GM12873 (cell line): ENCODE measurements at regions not wholly inside any gene's neighbourhood (a gene's known extent, or its start where the extent isn't known, plus 50 kb on each side); places are given as distances from the start of the nearest gene placed in this dataset.

Experiments used
- TF ChIP-seq, protein P1 (sequence below): IDR thresholded peaks from 2 replicates; pipeline ENCODE4 v1.5.1; 2012; ENCODE audit warnings: low read depth, mild to moderate bottlenecking, moderate library complexity, low read length, control low read depth; ENCODE audit not compliant: insufficient read depth; ENCODE audit errors: missing control alignments

GRCh38 chrX:125786316-125786715 is 379.8 kb downstream of the DCAF12L2 start:
- TF ChIP-seq, protein P1, sequence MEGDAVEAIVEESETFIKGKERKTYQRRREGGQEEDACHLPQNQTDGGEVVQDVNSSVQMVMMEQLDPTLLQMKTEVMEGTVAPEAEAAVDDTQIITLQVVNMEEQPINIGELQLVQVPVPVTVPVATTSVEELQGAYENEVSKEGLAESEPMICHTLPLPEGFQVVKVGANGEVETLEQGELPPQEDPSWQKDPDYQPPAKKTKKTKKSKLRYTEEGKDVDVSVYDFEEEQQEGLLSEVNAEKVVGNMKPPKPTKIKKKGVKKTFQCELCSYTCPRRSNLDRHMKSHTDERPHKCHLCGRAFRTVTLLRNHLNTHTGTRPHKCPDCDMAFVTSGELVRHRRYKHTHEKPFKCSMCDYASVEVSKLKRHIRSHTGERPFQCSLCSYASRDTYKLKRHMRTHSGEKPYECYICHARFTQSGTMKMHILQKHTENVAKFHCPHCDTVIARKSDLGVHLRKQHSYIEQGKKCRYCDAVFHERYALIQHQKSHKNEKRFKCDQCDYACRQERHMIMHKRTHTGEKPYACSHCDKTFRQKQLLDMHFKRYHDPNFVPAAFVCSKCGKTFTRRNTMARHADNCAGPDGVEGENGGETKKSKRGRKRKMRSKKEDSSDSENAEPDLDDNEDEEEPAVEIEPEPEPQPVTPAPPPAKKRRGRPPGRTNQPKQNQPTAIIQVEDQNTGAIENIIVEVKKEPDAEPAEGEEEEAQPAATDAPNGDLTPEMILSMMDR: no peak

DNA sequence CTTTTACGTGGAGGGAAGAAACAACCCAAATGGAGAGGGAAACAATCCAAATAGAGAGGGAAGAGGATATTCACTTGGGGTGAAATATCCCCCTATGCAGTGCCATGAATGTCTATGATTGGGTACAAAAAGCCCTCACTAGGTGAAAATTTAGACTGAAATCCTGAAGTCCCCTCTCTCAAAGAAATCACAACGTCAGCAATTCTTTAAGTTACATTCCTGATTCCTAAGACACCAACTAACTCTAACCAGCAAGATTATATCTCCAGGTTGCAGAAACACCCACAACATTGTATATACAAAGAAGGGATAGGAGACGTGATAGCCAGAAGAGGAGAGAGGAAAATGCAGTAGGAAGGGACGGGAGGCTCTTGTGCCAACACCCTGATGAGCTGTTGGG is 374.3 kb downstream of the DCAF12L2 start:
- TF ChIP-seq, protein P1: no peak

GRCh38 chrX:125810856-125811255 is 355.2 kb downstream of the DCAF12L2 start:
- TF ChIP-seq, protein P1: no peak

- TF ChIP-seq, protein P1: peak; percentile 25
Observed at GRCh38 chrX:125826080-125826479, 340.0 kb downstream of the DCAF12L2 start.

DNA sequence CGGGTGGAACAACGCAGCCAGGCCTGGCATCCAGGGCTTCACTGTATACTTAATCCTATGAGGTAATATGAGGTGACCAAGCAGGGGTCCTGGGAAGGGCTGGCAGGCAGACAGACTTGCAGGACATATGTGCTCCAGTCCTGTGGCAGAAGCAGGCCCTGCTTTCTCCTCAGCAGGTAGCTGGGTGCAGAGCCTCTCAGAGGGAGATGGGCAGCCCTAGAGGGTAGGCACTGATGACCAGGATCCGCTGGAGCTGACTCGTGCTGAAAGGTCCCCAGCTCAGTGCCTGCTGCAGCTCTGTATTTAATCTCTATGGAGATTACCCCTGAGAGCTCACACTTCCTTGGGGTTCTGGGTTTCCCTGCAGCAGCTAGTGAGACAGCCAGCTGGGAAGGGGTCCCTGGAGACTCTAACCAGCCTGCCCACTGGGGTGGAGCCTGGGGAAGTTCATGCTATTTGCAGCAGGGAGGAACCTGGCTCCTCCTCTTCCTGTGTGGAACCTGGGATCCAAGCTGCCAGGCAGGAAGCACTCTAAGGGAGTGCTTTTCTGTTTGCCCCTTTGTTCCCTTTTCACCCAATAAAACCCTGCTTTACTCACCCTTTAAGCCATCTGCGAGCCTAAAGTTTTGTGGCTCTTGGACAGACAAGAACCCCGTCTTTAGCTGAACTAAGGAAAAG is 339.2 kb downstream of the DCAF12L2 start:
- TF ChIP-seq, protein P1: no peak

- TF ChIP-seq, protein P1: no peak
Observed at GRCh38 chrX:125846271-125846670, 319.8 kb downstream of the DCAF12L2 start.

GRCh38 chrX:125850693-125851092 is 315.4 kb downstream of the DCAF12L2 start:
- TF ChIP-seq, protein P1: no peak
